GM18907 (cell line): ENCODE measurements at regions not wholly inside any gene's neighbourhood (a gene's known extent, or its start where the extent isn't known, plus 50 kb on each side); places are given as distances from the start of the nearest gene placed in this dataset.

Source experiments
- ATAC-seq: cut with Tn5 transposase; IDR thresholded peaks from one replicate; pipeline ENCODE4 v1.9.1; 2021; ENCODE audit warnings: mild to moderate bottlenecking, moderate library complexity; ENCODE audit not compliant: unreplicated experiment

DNA sequence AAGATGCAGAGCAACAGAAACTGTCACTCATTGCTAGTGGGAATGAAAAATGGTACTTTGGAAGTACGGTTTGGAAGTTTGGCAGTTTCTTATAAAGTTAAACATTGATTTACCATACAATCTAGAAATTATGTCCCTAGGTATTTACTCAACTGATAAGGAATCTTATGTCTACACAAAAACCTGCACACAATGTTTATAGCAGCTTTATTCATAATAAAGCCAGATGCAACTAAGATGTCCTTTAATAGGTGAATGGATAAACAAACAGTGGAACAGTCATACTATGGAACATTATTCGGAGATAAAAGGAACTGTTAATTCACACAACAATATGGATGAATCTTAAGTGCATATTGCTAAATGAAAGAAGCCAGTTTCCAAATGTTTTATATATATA lies 96.2 kb upstream of the SIRPA start:
- ATAC-seq = no peak

GRCh38 chr20:1793821-1794220 lies 101.4 kb upstream of the SIRPA start:
- no peak for ATAC-seq

DNA sequence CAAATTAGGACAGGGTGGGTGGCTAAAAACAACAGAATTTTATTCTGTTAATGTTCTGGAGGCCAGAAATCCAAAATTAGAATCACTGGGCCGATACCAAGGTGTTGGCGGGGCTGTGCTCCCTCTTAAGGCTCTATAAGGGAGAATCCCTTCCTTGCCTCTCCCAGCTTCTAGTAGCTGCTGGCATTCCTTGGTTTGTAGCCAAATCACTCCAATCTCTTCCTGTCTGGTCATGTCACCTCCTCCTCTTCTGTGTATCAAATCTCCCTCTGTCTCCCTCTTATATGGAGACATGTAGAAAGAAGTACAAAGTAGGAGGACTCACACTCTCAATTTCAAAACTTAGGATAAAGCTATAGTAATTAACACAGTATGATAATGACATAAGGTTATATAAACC lies 102.9 kb upstream of the SIRPA start:
- ATAC-seq = no peak

DNA sequence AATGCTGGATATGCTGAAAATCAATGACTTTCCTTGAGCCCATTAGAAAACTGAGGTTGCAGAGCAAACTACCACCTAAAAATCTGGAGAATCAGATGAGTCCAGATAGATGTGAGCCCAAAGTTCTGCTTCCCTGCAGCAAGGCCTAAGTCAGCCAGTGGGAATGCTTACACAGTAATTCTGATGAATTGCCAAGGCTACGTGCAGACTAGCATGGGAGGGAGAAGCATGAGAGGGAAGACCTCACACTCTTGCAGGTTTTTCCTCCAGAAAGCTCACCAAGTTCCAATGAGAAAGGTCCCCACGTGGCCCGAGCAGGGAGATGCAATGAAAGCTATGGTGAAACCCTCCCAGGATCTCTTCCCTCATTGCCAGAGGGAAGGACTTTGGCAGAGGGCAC lies 104.8 kb upstream of the SIRPA start:
- ATAC-seq = no peak

DNA sequence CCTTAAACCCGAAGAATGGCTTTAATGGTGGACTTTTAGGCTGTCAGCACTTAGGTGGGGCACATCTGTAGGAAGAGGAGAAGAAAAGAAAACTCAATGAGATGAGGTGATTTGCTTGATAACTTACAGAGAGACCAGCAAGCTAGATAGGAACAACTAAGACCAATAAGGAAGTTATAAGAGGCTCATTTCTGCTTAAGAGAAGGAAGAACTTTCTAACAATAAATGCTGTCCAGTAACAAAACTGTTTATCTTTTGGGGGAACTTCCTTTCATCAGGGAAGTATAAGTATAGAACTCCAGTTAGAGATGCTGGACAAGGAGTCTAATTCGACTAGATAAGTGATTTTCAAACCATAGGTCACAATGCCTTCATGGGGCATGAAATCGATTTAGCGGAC lies 107.2 kb upstream of the SIRPA start:
- no peak for ATAC-seq

DNA sequence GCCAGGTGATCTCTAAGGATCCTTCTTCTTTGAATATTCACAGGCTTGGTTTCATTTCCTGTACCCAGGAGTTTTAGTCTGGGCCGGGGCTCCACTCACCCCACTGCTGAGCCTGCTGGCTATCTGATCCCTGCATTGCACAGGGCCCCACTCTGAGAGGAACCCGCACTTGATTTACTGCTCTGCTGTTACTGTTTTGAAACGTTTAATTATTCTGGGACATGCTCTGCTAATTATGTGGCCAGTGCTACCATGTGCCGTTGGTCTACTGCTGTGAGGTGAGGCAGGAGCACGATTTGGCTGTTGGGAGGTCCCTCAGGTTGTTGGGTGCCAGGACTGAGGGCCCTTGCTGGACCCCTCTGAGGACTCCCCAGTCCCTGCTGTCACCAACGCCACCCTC lies 108.7 kb upstream of the SIRPA start:
- ATAC-seq = no peak

DNA sequence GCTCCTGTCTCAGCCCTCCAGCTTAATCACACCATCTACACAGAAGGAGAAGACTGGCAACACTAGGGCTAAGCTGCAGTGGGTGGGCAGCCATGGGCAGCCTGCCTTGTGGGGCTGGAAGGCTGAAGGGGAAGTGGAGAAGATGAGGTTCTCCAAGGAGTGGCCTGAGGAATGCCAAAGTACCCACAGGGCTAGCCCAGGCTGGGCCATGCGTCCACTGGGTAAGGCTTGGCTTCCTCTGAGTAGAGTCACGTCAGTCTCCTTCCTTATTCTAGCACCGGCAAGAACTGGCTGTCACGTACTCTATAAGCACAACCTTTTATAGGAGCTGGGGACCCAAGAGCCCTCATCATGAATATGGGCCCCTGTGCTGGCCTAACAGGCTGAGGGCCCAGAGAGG lies 110.6 kb upstream of the SIRPA start:
- ATAC-seq = no peak

DNA sequence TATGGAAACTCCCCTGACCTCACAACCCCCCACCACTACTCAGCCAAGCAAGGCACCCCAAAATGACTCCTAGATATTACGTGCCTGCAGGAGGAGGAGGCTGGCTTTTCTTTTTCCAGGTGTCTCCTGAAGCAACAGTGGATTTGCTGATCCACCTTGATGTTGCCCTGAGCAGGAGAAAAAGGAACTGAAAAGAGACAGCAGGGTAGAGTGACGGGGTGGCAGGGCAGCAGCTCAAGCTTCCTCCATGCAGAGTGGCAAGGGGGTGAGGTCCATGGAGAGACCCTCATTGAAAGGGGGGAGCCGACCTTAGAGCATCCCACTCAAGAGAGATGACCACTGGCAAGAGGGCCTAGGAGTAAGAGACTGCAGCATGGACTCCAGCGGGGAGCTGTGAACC lies 112.0 kb upstream of the SIRPA start:
- no peak for ATAC-seq

DNA sequence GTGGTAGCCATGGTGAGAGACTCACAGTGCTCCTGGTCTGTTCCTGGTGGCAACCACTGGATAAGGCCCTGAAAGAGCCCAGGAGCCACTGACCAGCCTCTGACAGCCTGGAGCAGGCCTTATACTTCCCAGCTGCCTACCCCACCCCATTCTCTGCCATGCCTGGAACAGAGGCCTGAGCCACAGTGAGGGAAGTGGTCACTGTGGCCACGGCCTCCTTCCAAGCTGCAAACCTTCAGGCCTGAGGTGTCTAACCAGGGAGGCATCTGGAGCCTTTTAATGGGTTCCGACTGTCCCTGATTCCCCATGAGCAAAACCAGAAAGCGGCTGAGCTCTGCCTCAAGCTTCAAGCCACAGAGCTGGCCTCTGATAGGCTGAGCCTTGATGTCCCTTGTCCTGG lies 113.0 kb upstream of the SIRPA start:
- no peak for ATAC-seq

DNA sequence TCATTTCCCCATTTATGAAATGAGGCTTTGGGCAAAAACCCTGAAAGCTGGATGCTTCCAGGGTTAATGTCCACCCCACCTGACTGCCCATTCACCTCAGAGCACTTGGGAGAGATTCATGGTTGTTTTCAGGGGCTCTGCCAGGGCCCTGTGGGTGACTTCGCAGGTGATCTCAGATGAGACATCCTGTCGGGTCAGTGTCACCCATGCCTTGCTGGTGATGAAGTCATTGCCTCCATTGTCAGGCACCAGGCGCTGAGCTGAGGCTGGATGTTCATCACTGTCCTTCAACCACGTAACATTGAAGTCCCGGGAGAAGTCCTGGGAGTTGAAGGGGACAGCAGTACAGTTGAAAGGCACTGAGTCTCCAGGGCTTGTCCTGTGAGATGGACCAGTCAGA lies 115.6 kb upstream of the SIRPA start:
- no peak for ATAC-seq

DNA sequence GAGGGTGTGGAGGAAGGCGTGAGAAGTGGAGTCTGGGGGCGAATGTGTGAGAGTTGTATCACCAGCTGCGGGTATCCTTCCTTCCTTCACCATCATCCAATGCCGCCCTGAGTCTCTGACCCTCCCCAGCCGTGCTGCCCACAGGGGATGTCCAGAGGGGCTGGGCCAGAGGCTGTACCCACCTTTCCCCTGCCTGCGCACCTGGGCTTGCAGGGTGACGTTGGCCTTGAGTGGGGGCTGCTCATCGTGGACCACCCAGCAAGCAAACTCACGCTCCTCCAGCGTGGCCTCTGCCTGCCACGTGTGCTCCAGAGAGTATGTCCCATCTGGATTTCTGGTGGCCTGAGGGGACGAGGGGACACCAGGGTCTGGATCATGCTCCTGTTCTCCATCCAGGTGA lies 116.9 kb upstream of the SIRPA start:
- no peak for ATAC-seq

DNA sequence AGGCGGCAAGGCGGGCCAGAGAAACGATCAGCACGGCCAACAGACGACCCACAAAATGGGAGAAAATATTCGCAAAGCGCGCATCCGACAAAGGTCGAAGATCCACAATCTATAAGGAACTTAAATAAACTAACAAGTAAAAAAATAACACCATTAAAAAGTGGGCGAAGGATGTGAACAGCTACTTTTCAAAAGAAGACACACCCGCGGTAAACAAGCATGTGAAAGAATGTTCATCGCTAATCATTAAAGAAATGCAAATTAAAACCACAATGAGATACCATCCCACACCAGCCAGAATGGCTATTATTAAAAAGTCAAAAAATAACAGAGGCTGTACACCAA lies 117.8 kb upstream of the SIRPA start:
- peak; percentile 35 for ATAC-seq

- peak; percentile 89 for ATAC-seq
Observed at GRCh38 chr20:1776681-1777475, 118.3 kb upstream of the SIRPA start.

DNA sequence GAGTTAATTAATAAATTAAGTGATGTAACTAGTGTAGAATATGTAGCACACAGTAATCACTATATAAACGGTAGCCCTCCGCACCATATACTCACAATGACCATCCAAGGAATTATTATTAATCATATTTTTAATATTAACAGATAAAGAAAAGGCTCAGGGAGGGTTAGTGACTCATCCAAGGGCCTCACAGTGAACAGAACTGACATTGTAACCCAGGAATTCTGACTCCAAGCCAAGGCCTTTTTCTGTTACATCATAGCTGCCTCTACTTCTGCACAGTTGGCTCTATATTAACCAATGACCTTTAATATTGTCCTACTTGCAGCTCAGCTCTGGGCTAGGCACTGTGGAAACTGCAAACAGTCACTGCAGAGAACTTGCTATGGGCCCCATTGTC lies 117.5 kb upstream of the SIRPG start:
- no peak for ATAC-seq

DNA sequence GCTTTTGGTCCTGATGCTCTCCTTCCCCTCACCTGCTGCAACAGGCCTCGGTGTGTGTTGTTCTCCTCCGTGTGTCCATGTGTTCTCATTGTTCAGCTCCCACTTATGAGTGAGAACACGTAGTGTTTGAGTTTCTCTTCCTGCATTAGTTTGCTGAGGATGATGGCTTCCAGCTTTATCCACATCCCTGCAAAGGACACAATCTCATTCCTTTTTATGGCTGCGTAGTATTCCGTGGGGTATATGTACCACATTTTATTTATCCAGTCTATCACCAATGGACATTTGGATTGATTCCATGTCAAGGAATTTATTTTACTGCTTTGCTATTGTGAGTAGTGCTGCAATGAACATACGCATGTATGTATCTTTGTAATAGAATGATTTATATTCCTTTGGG lies 116.9 kb upstream of the SIRPG start:
- no peak for ATAC-seq

GRCh38 chr20:1773816-1774215 lies 116.2 kb upstream of the SIRPG start:
- ATAC-seq = no peak

DNA sequence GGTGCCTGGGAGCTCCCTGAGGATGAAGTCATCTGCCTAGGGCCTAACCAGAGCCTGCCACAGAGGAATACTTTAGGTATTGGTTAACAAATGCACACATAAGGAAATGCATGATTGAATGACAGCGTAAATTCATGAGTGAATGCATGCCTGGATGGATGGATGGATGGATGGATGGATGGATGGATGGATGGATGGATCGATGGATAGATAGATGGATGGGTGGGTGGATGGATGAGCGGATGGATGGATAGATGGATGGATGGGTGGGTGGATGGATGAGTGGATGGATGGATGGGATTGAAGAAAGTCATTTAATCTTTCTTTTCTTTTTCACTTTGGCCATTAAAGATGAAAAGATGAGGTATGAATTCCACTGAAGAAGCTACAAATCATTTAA lies 111.9 kb upstream of the SIRPG start:
- no peak for ATAC-seq

DNA sequence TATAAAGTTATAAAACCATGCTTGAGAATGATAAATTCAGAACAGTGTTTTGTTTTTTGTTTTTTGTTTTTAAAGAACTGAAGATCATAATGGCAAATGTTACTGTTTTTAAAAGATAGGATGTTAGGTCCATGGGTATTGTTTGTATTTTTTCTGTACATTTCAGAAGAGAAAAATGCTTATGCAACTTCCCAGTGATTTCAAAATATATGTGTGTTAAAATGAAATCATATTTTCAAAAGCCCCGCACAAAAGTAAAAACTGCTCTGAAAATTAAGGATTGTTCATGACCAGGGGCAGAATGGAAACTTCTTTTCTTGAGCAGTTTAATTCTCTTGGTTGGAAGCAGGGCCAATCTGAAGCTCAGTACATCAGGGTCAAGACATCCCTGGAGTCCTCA lies 109.2 kb upstream of the SIRPG start:
- no peak for ATAC-seq

- peak; percentile 79 for ATAC-seq
Observed at GRCh38 chr20:1764136-1765033, 106.8 kb upstream of the SIRPG start.

GRCh38 chr20:1761598-1761997 lies 104.0 kb upstream of the SIRPG start:
- no peak for ATAC-seq

DNA sequence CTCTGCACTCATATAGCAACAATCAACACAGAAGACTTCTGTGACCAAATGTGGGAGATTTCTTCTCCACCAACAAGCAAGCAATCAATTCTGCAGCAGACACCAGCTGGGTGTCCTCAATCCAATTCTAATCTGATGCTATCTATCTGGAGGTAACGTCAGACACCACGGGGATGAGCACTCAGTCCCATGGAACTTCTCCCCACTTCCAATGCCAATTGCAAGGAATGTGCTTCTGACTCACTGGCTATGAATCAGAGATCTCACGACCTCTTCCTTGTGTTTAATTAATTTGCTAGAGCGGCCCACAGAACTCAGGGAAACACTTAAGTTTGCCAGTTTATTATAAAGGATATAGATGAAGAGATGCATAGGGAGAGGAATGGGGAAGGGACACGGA lies 103.5 kb upstream of the SIRPG start:
- no peak for ATAC-seq

- no peak for ATAC-seq
Observed at GRCh38 chr20:1758765-1759164, 101.2 kb upstream of the SIRPG start.
